COLO668 (cell line): ENCODE measurements at regions not wholly inside any gene's neighbourhood (a gene's known extent, or its start where the extent isn't known, plus 50 kb on each side); places are given as distances from the start of the nearest gene placed in this dataset.
"Not testable (repeated sequence)": the region's sequence is repeated elsewhere in the genome, so short reads cannot be mapped to it uniquely, and the experiment has no call there.

Experiments used
- DNase-seq: peaks from one replicate; lab custom pipeline; 2025; ENCODE audit not compliant: unreplicated experiment; lab: John Stamatoyannopoulos, UW

- no peak for DNase-seq
Observed at GRCh38 chr6:102994866-102995265, 1601.4 kb downstream of the GRIK2 start.

DNA sequence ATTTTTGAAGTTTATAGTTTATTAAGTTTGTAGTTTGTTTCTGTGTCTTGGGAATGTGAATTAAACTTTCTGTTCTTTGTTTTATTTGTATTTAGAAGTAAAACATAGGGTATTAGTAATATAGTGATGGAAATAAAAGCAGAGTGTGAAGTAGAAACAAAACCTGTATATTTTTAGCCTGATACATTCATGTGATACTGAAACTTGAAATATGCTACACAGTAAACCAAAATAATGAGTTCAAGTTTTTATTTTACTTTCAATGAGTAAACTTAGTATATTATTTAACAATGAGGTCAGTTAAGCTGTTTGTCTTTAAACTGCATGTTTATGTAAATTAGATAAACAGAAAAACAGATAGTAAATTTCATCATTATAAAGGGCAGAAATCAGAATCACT lies 1592.6 kb downstream of the GRIK2 start:
- no peak for DNase-seq

DNA sequence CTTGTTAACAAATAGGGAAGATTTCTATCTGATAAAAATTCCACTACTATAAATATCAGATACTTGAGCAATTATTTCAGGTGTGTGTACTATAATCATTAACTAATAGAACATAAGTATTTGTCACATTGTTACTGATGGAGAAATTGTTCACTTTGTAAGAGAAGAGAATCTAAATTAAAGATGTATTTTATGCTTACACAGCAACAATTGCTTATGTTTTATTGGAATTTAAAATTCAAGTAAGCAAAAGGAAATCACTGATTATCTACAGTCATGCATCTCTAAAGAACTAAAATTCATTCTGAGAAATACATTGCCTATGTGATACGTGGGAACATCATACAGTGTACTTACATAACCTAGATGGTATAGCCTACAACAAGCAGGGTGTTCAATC lies 1590.8 kb downstream of the GRIK2 start:
- DNase-seq, result no peak

GRCh38 chr6:102981490-102982015 lies 1588.0 kb downstream of the GRIK2 start:
- DNase-seq, result no peak

GRCh38 chr6:102980951-102981350 lies 1587.4 kb downstream of the GRIK2 start:
- no peak for DNase-seq

GRCh38 chr6:102961902-102962301 lies 1568.4 kb downstream of the GRIK2 start:
- DNase-seq, result no peak

- no peak for DNase-seq
Observed at GRCh38 chr6:102950967-102951366, 1557.5 kb downstream of the GRIK2 start.

- no peak for DNase-seq
Observed at GRCh38 chr6:102944475-102944874, 1551.0 kb downstream of the GRIK2 start.

- DNase-seq, result no peak
Observed at GRCh38 chr6:102942206-102942605, 1548.7 kb downstream of the GRIK2 start.

DNA sequence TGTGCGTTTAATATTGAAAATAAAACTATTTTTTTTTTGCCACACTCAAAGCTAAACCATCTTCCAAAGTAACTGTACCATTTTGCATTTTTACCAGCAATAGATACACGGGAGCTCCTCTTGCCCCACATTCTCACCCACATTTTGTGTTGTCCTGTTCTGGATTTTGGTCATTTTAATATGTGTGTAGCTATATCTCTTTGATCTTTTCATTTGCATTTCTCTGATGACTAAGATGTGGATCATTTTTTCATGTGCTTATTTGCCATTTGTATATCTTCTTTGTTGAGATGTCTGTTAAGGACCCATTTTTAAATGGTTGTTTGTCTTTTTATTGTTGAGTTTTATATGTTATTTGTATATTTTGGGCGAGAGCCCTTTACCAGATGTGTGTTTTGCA lies 1543.5 kb downstream of the GRIK2 start:
- no peak for DNase-seq

GRCh38 chr6:102928109-102928508 lies 1534.6 kb downstream of the GRIK2 start:
- no peak for DNase-seq

DNA sequence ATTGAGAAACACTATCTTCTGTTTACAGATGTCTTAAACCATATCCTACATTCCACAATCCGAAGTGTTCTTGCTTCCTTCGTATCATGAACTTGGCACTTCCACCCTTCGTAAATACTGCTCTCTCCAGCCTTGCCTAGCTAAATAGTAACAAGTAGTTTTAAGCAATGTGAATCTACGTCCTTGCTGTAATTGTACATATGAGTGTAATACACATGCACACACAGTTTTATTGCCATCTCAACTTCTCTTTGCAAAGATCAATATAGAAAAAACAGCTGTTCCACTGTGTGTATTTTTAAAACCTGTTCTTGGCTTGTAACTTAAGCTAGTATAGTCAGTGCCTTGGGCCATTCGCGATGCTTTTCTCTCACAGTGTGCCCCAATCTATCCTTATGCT lies 1524.7 kb downstream of the GRIK2 start:
- no peak for DNase-seq

DNA sequence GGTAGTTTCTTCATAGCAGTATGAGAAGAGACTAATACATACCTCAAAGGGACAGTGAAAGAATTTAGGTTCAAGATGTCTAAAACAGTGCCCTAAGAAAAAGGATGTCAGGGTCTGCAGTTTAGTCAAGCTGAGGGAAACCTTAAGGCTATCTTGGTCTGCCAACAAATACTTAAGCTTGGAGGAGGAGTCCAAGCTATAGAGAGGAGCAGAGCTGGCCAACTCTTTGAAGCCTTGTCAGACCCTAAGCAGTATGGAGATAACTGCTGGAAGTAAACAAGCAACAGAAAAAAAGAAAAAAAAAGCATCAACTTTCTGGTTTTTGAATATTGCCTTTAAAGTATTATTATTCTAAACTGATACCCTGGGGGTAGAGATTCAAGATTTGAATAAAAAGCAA lies 1518.1 kb downstream of the GRIK2 start:
- DNase-seq, result no peak

DNA sequence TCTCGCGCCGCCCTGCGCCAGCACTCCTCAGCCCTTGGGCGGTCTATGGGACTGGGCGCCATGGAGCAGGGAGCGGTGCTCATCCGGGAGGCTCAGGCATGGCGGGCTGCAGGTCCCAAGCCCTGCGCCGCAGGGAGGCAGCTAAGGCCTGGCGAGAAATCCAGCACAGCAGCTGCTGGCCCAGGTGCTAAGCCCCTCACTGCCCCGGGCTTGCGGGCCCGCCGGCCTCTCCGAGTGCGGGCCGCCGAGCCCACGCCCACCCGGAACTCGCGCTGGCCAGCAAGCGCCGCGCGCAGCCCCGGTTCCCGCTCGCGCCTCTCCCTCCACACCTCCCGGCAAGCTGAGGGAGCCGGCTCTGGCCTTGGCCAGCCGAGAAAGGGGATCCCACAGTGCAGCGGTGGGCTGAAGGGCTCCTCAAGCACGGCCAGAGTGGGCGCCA lies 1517.2 kb downstream of the GRIK2 start:
- DNase-seq, result not testable (repeated sequence)

GRCh38 chr6:102907181-102907580 lies 1513.7 kb downstream of the GRIK2 start:
- no peak for DNase-seq

DNA sequence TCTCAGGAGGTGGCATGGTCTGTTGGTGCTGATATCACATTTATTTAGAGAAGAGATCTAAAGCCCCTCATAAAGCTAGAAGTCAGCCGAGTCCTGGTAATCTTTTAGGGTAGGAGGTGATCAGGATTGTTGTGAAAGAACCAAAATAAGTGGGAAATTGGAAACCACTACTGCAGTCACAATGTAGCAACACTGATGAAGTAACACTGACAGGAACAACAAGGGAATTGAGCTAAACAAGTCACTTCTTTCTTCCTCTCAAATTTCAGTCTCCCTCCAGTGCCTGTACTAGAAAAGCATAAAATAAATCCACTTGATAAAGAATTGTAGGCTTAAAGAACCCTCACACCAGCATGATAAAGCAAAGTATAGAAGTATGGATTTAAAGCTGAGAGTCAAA lies 1509.0 kb downstream of the GRIK2 start:
- no peak for DNase-seq

- DNase-seq, result no peak
Observed at GRCh38 chr6:102895683-102896082, 1502.2 kb downstream of the GRIK2 start.

DNA sequence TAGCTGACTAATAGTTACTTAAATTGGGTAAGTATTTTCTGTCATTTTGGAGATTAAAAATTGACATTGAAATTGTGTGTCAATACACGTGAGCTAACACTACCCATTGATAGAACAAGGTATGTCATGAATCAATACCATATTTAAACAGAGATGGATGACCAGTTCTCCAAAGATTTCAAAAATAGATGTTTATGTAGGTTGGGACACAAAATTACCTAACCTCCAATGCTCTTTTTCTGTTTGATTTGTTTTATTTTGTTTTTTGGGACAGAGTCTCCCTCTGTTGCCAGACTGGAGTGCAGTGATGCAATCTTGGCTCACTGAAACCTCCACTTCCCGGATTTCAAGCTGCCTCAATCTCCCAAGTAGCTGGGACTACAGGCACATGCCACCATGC lies 1491.7 kb downstream of the GRIK2 start:
- DNase-seq, result no peak

DNA sequence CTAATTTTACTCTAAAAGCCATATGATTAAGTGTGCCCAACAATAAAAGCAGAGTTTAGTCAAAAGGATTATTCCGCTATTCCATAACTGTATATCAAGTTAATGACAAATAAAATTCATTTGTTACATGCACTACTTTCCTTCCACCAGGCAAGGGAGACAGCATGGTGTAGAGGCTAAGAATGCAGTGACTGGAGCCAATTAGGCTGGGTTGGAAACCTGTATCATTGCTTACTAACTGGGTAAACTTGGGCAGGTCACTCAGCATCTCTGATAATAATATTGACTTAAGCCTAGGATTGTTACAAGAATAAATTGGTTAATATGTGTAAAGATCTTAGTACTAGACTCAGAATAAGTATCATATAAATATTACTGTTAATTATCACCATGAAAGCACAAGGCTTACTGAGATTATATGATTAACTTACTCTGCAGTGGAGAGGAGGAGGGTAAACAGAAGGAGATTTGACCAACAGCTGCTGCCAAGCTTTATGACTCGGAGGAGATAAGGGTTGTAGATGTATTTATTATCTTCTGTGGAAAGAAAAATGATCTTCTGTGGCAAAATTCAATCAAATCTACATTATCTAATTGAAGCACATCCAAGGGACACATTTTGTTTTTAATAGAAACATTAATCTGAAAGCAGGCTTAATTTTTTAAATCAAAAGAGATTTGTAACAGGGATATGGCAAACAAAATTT lies 1459.9 kb downstream of the GRIK2 start:
- DNase-seq, result no peak

DNA sequence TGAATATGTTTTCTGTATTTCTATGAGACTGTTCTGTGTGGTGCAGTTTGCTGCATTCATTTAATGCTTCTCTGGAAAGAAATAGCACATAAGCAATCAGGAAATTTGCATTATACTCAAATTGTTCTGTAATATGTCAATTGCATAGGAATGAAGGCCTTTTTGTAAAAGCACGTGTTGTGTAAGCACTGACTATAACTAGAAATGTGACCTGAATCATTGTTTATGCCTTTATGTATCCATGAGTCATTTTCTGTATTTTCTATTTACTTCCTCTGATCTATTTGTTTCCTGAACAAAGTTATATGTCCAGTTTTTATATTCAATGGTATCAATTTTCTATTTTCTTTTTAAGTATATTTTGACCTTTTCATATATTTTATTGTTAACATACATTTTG lies 1455.3 kb downstream of the GRIK2 start:
- DNase-seq, result no peak

DNA sequence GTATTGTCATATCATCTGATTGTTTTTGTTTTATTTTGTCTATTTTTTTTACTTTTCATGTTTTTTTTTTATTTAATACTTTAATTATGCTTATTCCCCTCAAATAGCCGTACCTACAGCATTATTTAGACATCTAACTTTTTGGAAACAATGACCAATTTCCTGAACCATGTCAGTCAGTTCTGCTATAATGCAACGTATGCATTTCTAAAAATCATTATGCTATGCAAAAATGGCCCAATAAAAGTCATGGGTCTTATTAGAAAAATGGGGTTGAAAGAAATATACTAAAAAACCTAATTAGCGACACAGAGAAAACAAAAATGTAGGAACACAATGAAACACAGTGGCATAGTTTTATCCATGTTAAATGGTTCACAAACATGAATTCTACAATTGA lies 1454.7 kb downstream of the GRIK2 start:
- no peak for DNase-seq

GRCh38 chr6:102841060-102841459 lies 1447.6 kb downstream of the GRIK2 start:
- no peak for DNase-seq

- no peak for DNase-seq
Observed at GRCh38 chr6:102832021-102832420, 1438.5 kb downstream of the GRIK2 start.
